Left lung (tissue), 4 donors: ENCODE measurements at regions not wholly inside any gene's neighbourhood (a gene's known extent, or its start where the extent isn't known, plus 50 kb on each side); places are given as distances from the start of the nearest gene placed in this dataset.

Experiments
- ATAC-seq: fragments of 200-7000 bp; cut with Tn5 transposase; one replicate; pipeline ENCODE4 v1.9.1; 2020; ENCODE audit warnings: moderate library complexity
- DNase-seq, 4 donors: peaks; one replicate each; pipeline ENCODE4 v3.0.0-alpha.2; 2013 to 2020
- H3K27ac ChIP-seq, 2 donors: fragments of 200-600 bp; sonication (generic) in 1 of 2; one replicate each; pipeline versions ENCODE4 v1.5.0 to v1.8.0; 2020 to 2021
- H3K27me3 ChIP-seq, 2 donors: fragments of 200-600 bp; sonication (generic) in 1 of 2; one replicate each; pipeline versions ENCODE4 v1.5.0 to v1.8.0; 2020 to 2021
- H3K36me3 ChIP-seq, 2 donors: fragments of 200-600 bp; sonication (generic) in 1 of 2; one replicate each; pipeline versions ENCODE4 v1.5.0 to v1.8.0; 2020 to 2021
- H3K4me1 ChIP-seq, 2 donors: fragments of 200-600 bp; one replicate each; pipeline ENCODE4 v1.8.0; 2021
- H3K4me3 ChIP-seq, 2 donors: fragments of 200-600 bp; sonication (generic) in 1 of 2; one replicate each; pipeline versions ENCODE4 v1.5.0 to v1.8.0; 2020 to 2021; ENCODE audit warnings: mild to moderate bottlenecking in 1 of 2
- H3K9me3 ChIP-seq, 2 donors: fragments of 200-600 bp; sonication (generic) in 1 of 2; one replicate each; pipeline versions ENCODE4 v1.5.0 to v1.8.0; 2020 to 2021
- CTCF ChIP-seq, 2 donors: fragments of 200-600 bp; sonication (generic) in 1 of 2; IDR thresholded peaks; one replicate each; pipeline versions ENCODE4 v1.5.0 to v1.8.0; 2021; ENCODE audit warnings: antibody characterized with exemption in 2 of 2
- intact Hi-C, 2 donors: fragments of 100-400 bp; cut with DNase I; formaldehyde crosslinking; loops; one replicate each; pipeline versions ENCODE4 v1.11.2 to v1.14.2; 2022
- donor health status: DM: no; HTN: yes; CAD: no.
- donor health status: DM: no; HTN: no; CAD: no.

GRCh38 chr16:52786091-52786490, 239.1 kb upstream of the TOX3 start:
- peaks cover 0 to 4% of the 10 kb centered on the region in 2 donors for H3K9me3 ChIP-seq
- no peak overlapping the region for H3K4me3 ChIP-seq
- no peaks in the 10 kb centered on the region for H3K4me1 ChIP-seq
- no peaks in the 10 kb centered on the region for H3K36me3 ChIP-seq
- H3K27ac ChIP-seq, result no peak overlapping the region
- DNase-seq (no peak), ATAC-seq (no peak)
- H3K27me3 ChIP-seq, result no peaks in the 10 kb centered on the region
- TF ChIP-seq CTCF (IDR thresholded peaks at IDR 0.05), result no peak
- intact Hi-C loops, result no loop called here

- no peak for ATAC-seq
- Histone ChIP-seq H3K4me3 (no peak overlapping the region), H3K36me3 (no peaks in the 10 kb centered on the region), H3K27ac (no peak overlapping the region), H3K4me1 (no peaks in the 10 kb centered on the region), H3K9me3 (peaks cover 0 to 4% of the 10 kb centered on the region in 2 donors), H3K27me3 (no peaks in the 10 kb centered on the region)
- TF ChIP-seq CTCF (IDR thresholded peaks at IDR 0.05), result no peak
- no peak for DNase-seq
- intact Hi-C loops, result no loop called here
Measured at GRCh38 chr16:52785653-52786052, 238.7 kb upstream of the TOX3 start.

GRCh38 chr16:52783616-52784015, 236.7 kb upstream of the TOX3 start:
- Histone ChIP-seq H3K4me1 (no peaks in the 10 kb centered on the region), H3K9me3 (no peaks in the 10 kb centered on the region), H3K36me3 (no peaks in the 10 kb centered on the region), H3K27me3 (no peaks in the 10 kb centered on the region), H3K27ac (no peak overlapping the region), H3K4me3 (no peak overlapping the region)
- intact Hi-C loops, result no loop called here
- peak; percentile 68 for ATAC-seq
- no peak for DNase-seq
- TF ChIP-seq CTCF (IDR thresholded peaks at IDR 0.05), result no peak

- Histone ChIP-seq H3K4me3 (no peak overlapping the region), H3K27me3 (no peaks in the 10 kb centered on the region), H3K9me3 (no peaks in the 10 kb centered on the region), H3K4me1 (no peaks in the 10 kb centered on the region), H3K36me3 (no peaks in the 10 kb centered on the region), H3K27ac (no peak overlapping the region)
- DNase-seq (no peak), ATAC-seq (no peak)
- intact Hi-C loops, result no loop called here
- no peak for TF ChIP-seq CTCF (IDR thresholded peaks at IDR 0.05)
Measured at GRCh38 chr16:52781005-52781630, 234.2 kb upstream of the TOX3 start.

- Histone ChIP-seq H3K27ac (no peak overlapping the region), H3K36me3 (no peaks in the 10 kb centered on the region), H3K4me3 (no peak overlapping the region), H3K4me1 (no peaks in the 10 kb centered on the region), H3K27me3 (no peaks in the 10 kb centered on the region), H3K9me3 (no peaks in the 10 kb centered on the region)
- no peak for DNase-seq
- TF ChIP-seq CTCF (IDR thresholded peaks at IDR 0.05), result no peak
- peak; percentile 43 for ATAC-seq
- intact Hi-C loops, result no loop called here
Measured at GRCh38 chr16:52773026-52773425, 226.1 kb upstream of the TOX3 start.
